Omental fat pad (tissue), 3 donors: ENCODE measurements at regions not wholly inside any gene's neighbourhood (a gene's known extent, or its start where the extent isn't known, plus 50 kb on each side); places are given as distances from the start of the nearest gene placed in this dataset.

Experiments
- ATAC-seq: fragments of 150-250 bp; one replicate; pipeline ENCODE4 v1.9.1; 2016; ENCODE audit warnings: mild to moderate bottlenecking, moderate library complexity; ENCODE audit not compliant: low FRiP score
- DNase-seq: peaks from one replicate; pipeline ENCODE4 v3.0.0-alpha.2; 2019; ENCODE audit warnings: low spot score
- CTCF ChIP-seq, 3 donors: fragments of 450-650 bp; IDR thresholded peaks; one replicate each; pipeline ENCODE4 v1.5.1; 2016 to 2017; ENCODE audit warnings: antibody characterized with exemption in 3 of 3, mild to moderate bottlenecking in 3 of 3, moderate library complexity in 2 of 3

GRCh38 chr1:214900590-214900989 is 181.9 kb upstream of the KCNK2 start:
- ATAC-seq (no peak), DNase-seq (no peak)
- no peak for TF ChIP-seq CTCF (IDR thresholded peaks at IDR 0.05)

- ATAC-seq, result no peak
- no peak for TF ChIP-seq CTCF (IDR thresholded peaks at IDR 0.05)
- DNase-seq, result no peak
These were observed 180.8 kb upstream of the KCNK2 start for GRCh38 chr1:214901718-214902117.

GRCh38 chr1:214902636-214903320 is 179.8 kb upstream of the KCNK2 start:
- no peak for TF ChIP-seq CTCF (IDR thresholded peaks at IDR 0.05)

GRCh38 chr1:214912127-214912526 is 170.4 kb upstream of the KCNK2 start:
- no peak for TF ChIP-seq CTCF (IDR thresholded peaks at IDR 0.05)
- no peak for DNase-seq
- no peak for ATAC-seq

More at GRCh38 chr1:214902636-214903320, 179.8 kb upstream of the KCNK2 start:
- DNase-seq (no peak), ATAC-seq (no peak)

- no peak for ATAC-seq
These were observed 168.6 kb upstream of the KCNK2 start for GRCh38 chr1:214913966-214914365.

GRCh38 chr1:214917081-214917635 is 165.4 kb upstream of the KCNK2 start:
- DNase-seq (no peak), ATAC-seq (no peak)
- no peak for TF ChIP-seq CTCF (IDR thresholded peaks at IDR 0.05)

More at GRCh38 chr1:214913966-214914365, 168.6 kb upstream of the KCNK2 start:
- no peak for DNase-seq
- TF ChIP-seq CTCF (IDR thresholded peaks at IDR 0.05), result no peak

- TF ChIP-seq CTCF (IDR thresholded peaks at IDR 0.05), result no peak
- DNase-seq (no peak), ATAC-seq (no peak)
These were observed 163.8 kb upstream of the KCNK2 start for GRCh38 chr1:214918745-214919144.
